ENCODE measurements at regions not wholly inside any gene's neighbourhood (a gene's known extent, or its start where the extent isn't known, plus 50 kb on each side); places are given as distances from the start of the nearest gene placed in this dataset.
"Not testable (repeated sequence)": the region's sequence is repeated elsewhere in the genome, so short reads cannot be mapped to it uniquely, and the experiment has no call there.

GRCh38 chr1:90346757-90347156, 351.8 kb downstream of the ZNF326 start:
- no peak for DNase-seq

- DNase-seq: no peak
Measured at GRCh38 chr1:90346349-90346748, 351.4 kb downstream of the ZNF326 start.

- no peak for DNase-seq
Measured at GRCh38 chr1:90344963-90345730, 350.2 kb downstream of the ZNF326 start.

GRCh38 chr1:90341516-90341915, 346.6 kb downstream of the ZNF326 start:
- DNase-seq: no peak

- no peak for DNase-seq
Measured at GRCh38 chr1:90340606-90341005, 345.7 kb downstream of the ZNF326 start.

- no peak for DNase-seq
Measured at GRCh38 chr1:90339811-90340210, 344.9 kb downstream of the ZNF326 start.

- DNase-seq: no peak
Measured at GRCh38 chr1:90336552-90337324, 341.8 kb downstream of the ZNF326 start.

GRCh38 chr1:90335558-90335957, 340.6 kb downstream of the ZNF326 start:
- no peak for DNase-seq

GRCh38 chr1:90334137-90334536, 339.2 kb downstream of the ZNF326 start:
- no peak for DNase-seq

GRCh38 chr1:90325168-90325567, 330.3 kb downstream of the ZNF326 start:
- no peak for DNase-seq

GRCh38 chr1:90322186-90322585, 327.3 kb downstream of the ZNF326 start:
- no peak for DNase-seq

GRCh38 chr1:90319918-90320317, 325.0 kb downstream of the ZNF326 start:
- no peak for DNase-seq

- no peak for DNase-seq
Measured at GRCh38 chr1:90318431-90318830, 323.5 kb downstream of the ZNF326 start.

- no peak for DNase-seq
Measured at GRCh38 chr1:90317628-90318027, 322.7 kb downstream of the ZNF326 start.

- no peak for DNase-seq
Measured at GRCh38 chr1:90314533-90314932, 319.6 kb downstream of the ZNF326 start.

- no peak for DNase-seq
Measured at GRCh38 chr1:90313778-90314177, 318.9 kb downstream of the ZNF326 start.

GRCh38 chr1:90309806-90310205, 314.9 kb downstream of the ZNF326 start:
- DNase-seq: no peak

- no peak for DNase-seq
Measured at GRCh38 chr1:90308421-90308820, 313.5 kb downstream of the ZNF326 start.

GRCh38 chr1:90305577-90305976, 310.7 kb downstream of the ZNF326 start:
- DNase-seq: no peak

GRCh38 chr1:90296327-90296726, 301.4 kb downstream of the ZNF326 start:
- no peak for DNase-seq

- no peak for DNase-seq
Measured at GRCh38 chr1:90295534-90295933, 300.6 kb downstream of the ZNF326 start.

- no peak for DNase-seq
Measured at GRCh38 chr1:90291431-90292216, 296.7 kb downstream of the ZNF326 start.

- DNase-seq: no peak
Measured at GRCh38 chr1:90282811-90283210, 287.9 kb downstream of the ZNF326 start.

- DNase-seq: not testable (repeated sequence)
Measured at GRCh38 chr1:90281886-90282285, 287.0 kb downstream of the ZNF326 start.

Measured in stimulated activated CD4-positive, alpha-beta T cell treated with anti-CD3 and anti-CD28 coated beads, Interleukin-15, amount 100 ng/mL, for 24 hours (primary cell).